ENCODE measurements at regions not wholly inside any gene's neighbourhood (a gene's known extent, or its start where the extent isn't known, plus 50 kb on each side); places are given as distances from the start of the nearest gene placed in this dataset.

- TF ChIP-seq POLR2A (IDR thresholded peaks at IDR 0.05) (no peak), CTCF (IDR thresholded peaks at IDR 0.05) (no peak)
- H3K27me3 ChIP-seq: no peaks in the 10 kb centered on the region
- no peak overlapping the region for H3K4me3 ChIP-seq
- no peak overlapping the region for H3K27ac ChIP-seq
- no peaks in the 10 kb centered on the region for H3K36me3 ChIP-seq (ENCODE audit: low read depth, missing control alignments)
- WGBS, 2 donors: 87 to 89% methylated on average over 3 of the region's 3 CpGs
- no peaks in the 10 kb centered on the region for H3K9me3 ChIP-seq
- intact Hi-C loops (cut with DNase I; ENCODE audit: low total_unique reads): no loop called here
- no peaks in the 10 kb centered on the region for H3K4me1 ChIP-seq
- no peak for DNase-seq
Observed at GRCh38 chr2:237244976-237245646, 159.4 kb downstream of the COPS8 start.

GRCh38 chr2:237250599-237250998 is 163.4 kb downstream of the COL6A3 start:
- H3K27ac ChIP-seq: no peak overlapping the region
- WGBS, 2 donors: 93 to 95% methylated on average over 3 of the region's 3 CpGs
- H3K9me3 ChIP-seq: no peaks in the 10 kb centered on the region
- intact Hi-C loops (cut with DNase I; ENCODE audit: low total_unique reads): no loop called here
- no peaks in the 10 kb centered on the region for H3K27me3 ChIP-seq
- H3K36me3 ChIP-seq (ENCODE audit: low read depth, missing control alignments): no peaks in the 10 kb centered on the region
- no peak for DNase-seq
- H3K4me1 ChIP-seq: no peaks in the 10 kb centered on the region
- no peak overlapping the region for H3K4me3 ChIP-seq
- no peak for TF ChIP-seq CTCF (IDR thresholded peaks at IDR 0.05)
- no peak for TF ChIP-seq POLR2A (IDR thresholded peaks at IDR 0.05)

- TF ChIP-seq CTCF (IDR thresholded peaks at IDR 0.05) (no peak), POLR2A (IDR thresholded peaks at IDR 0.05) (no peak)
- Histone ChIP-seq H3K9me3 (no peaks in the 10 kb centered on the region), H3K27ac (no peak overlapping the region), H3K36me3 (ENCODE audit: low read depth, missing control alignments) (no peaks in the 10 kb centered on the region), H3K27me3 (no peaks in the 10 kb centered on the region), H3K4me1 (peaks cover 5% of the 10 kb centered on the region), H3K4me3 (no peak overlapping the region)
- intact Hi-C loops (cut with DNase I; ENCODE audit: low total_unique reads): no loop called here
- no peak for DNase-seq
- 70 to 87% methylated on average over 2 of the region's 2 CpGs for WGBS, 2 donors
Observed at GRCh38 chr2:237251986-237252385, 162.0 kb downstream of the COL6A3 start.

GRCh38 chr2:237253046-237253702 is 160.8 kb downstream of the COL6A3 start:
- Histone ChIP-seq H3K36me3 (ENCODE audit: low read depth, missing control alignments) (no peaks in the 10 kb centered on the region), H3K27ac (no peak overlapping the region), H3K4me1 (peaks cover 6% of the 10 kb centered on the region), H3K27me3 (no peaks in the 10 kb centered on the region), H3K4me3 (no peak overlapping the region), H3K9me3 (no peaks in the 10 kb centered on the region)
- 90 to 96% methylated on average over 6 of the region's 6 CpGs for WGBS, 2 donors
- intact Hi-C loops (cut with DNase I; ENCODE audit: low total_unique reads): no loop called here
- DNase-seq: no peak
- TF ChIP-seq CTCF (IDR thresholded peaks at IDR 0.05) (no peak), POLR2A (IDR thresholded peaks at IDR 0.05) (no peak)
